IMR-90 (cell line): ENCODE measurements at regions not wholly inside any gene's neighbourhood (a gene's known extent, or its start where the extent isn't known, plus 50 kb on each side); places are given as distances from the start of the nearest gene placed in this dataset.

Source experiments
- ATAC-seq: fragments of 200-7000 bp; cut with Tn5 transposase; 2 replicates; pipeline ENCODE4 v1.9.1; 2020; ENCODE audit warnings: low read depth, mild to moderate bottlenecking, moderate library complexity
- BruUV-seq: library from RNA; stranded (reverse); fragments of 400-500 nt; replicated peaks from 2 replicates; lab custom pipeline; 2021; lab: Mats Ljungman, UMichigan
- CTCF ChIA-PET: fragments of 300-600 bp; formaldehyde crosslinking; extraction: SDS; loops from one replicate; lab custom pipeline; 2021; ENCODE audit warnings: antibody characterized with exemption; lab: Yijun Ruan, JAX
- POLR2A ChIA-PET: fragments of 300-600 bp; sonication (Branson Sonifier 250); formaldehyde crosslinking; loops from one replicate; lab custom pipeline; 2022; ENCODE audit warnings: antibody characterized with exemption; ENCODE audit not compliant: unreplicated experiment; lab: Charles Lee
- DNase-seq: peaks from one replicate; pipeline ENCODE4 v3.0.0; 2013
- H2AFZ ChIP-seq: replicated peaks from 2 replicates; pipeline ENCODE3; 2013; ENCODE audit warnings: low read length, mild to moderate bottlenecking; ENCODE audit not compliant: poor library complexity
- H2AK5ac ChIP-seq: 2 replicates; pipeline ENCODE4 v1.6.1; 2013; ENCODE audit warnings: low read depth, low read length, inconsistent platforms
- H2AK9ac ChIP-seq: replicated peaks from 2 replicates; pipeline ENCODE3; 2013; ENCODE audit warnings: mild to moderate bottlenecking, low read depth, low read length, moderate library complexity; ENCODE audit not compliant: poor library complexity
- H2BK120ac ChIP-seq: 2 replicates; pipeline ENCODE4 v1.6.1; 2013; ENCODE audit warnings: low read depth, low read length, inconsistent platforms
- H2BK15ac ChIP-seq: 3 replicates; pipeline ENCODE4 v1.6.1; 2013; ENCODE audit warnings: low read depth, low read length, inconsistent platforms
- H2BK20ac ChIP-seq: 2 replicates; pipeline ENCODE4 v1.6.1; 2013; ENCODE audit warnings: low read depth, mild to moderate bottlenecking, inconsistent platforms, low read length, moderate library complexity
- H2BK5ac ChIP-seq: 2 replicates; pipeline ENCODE4 v1.6.1; 2013; ENCODE audit warnings: mild to moderate bottlenecking, low read depth, low read length, inconsistent platforms; ENCODE audit not compliant: poor library complexity, severe bottlenecking
- H3K14ac ChIP-seq: replicated peaks from 2 replicates; pipeline ENCODE4 v1.6.1; 2013; ENCODE audit warnings: low read depth, low read length, inconsistent platforms
- H3K18ac ChIP-seq: 2 replicates; pipeline ENCODE4 v1.6.1; 2013; ENCODE audit warnings: low read depth, low read length, control low read depth
- H3K23ac ChIP-seq: 2 replicates; pipeline ENCODE4 v1.6.1; 2013; ENCODE audit warnings: low read depth, low read length, inconsistent platforms
- H3K27ac ChIP-seq: 2 replicates; pipeline ENCODE4 v1.5.1; 2013; ENCODE audit warnings: mild to moderate bottlenecking, control low read depth, low read length; ENCODE audit not compliant: insufficient read depth
- H3K27me3 ChIP-seq: 2 replicates; pipeline ENCODE4 v1.6.1; 2013; ENCODE audit warnings: low read length; ENCODE audit not compliant: control insufficient read depth, insufficient read depth
- H3K36me3 ChIP-seq: 2 replicates; pipeline ENCODE4 v1.6.1; 2013; ENCODE audit warnings: low read length, mixed read lengths; ENCODE audit not compliant: control insufficient read depth, insufficient read depth
- H3K4ac ChIP-seq: 2 replicates; pipeline ENCODE4 v1.6.1; 2013; ENCODE audit warnings: low read depth, low read length, inconsistent platforms
- H3K4me1 ChIP-seq: 2 replicates; pipeline ENCODE4 v1.6.1; 2013; ENCODE audit warnings: low read length, mixed read lengths; ENCODE audit not compliant: control insufficient read depth, insufficient read depth
- H3K4me2 ChIP-seq: 2 replicates; pipeline ENCODE4 v1.6.1; 2013; ENCODE audit warnings: low read depth, mild to moderate bottlenecking, control low read depth, low read length, moderate library complexity
- H3K4me3 ChIP-seq: 2 replicates; pipeline ENCODE4 v1.5.1; 2013; ENCODE audit warnings: low read depth, mild to moderate bottlenecking, control low read depth, low read length, moderate library complexity; ENCODE audit not compliant: insufficient read depth
- H3K56ac ChIP-seq: 2 replicates; pipeline ENCODE4 v1.6.1; 2013; ENCODE audit warnings: low read length, inconsistent platforms; ENCODE audit not compliant: insufficient read depth; ENCODE audit errors: extremely low read depth
- H3K79me1 ChIP-seq, 2 experiments: 2 replicates each; pipeline ENCODE4 v1.6.1; 2013; ENCODE audit warnings: low read length in 2 of 2, inconsistent platforms in 1 of 2, low read depth in 1 of 2
- H3K9ac ChIP-seq: 2 replicates; pipeline ENCODE4 v1.6.1; 2013; ENCODE audit warnings: low read depth, low read length, control low read depth
- H3K9me1 ChIP-seq: 2 replicates; pipeline ENCODE4 v1.6.1; 2013; ENCODE audit warnings: low read length, inconsistent platforms; ENCODE audit not compliant: insufficient read depth
- H3K9me3 ChIP-seq: 2 replicates; pipeline ENCODE4 v1.6.1; 2013; ENCODE audit warnings: low read length; ENCODE audit not compliant: control insufficient read depth, insufficient read depth
- H4K20me1 ChIP-seq: 2 replicates; pipeline ENCODE4 v1.6.1; 2013; ENCODE audit warnings: low read length, inconsistent platforms; ENCODE audit not compliant: insufficient read depth
- H4K5ac ChIP-seq: 2 replicates; pipeline ENCODE4 v1.6.1; 2013; ENCODE audit warnings: mild to moderate bottlenecking, low read depth, low read length, control low read depth
- H4K8ac ChIP-seq, 2 experiments: 2 replicates each; pipeline ENCODE4 v1.6.1; 2013; ENCODE audit warnings: low read depth in 2 of 2, low read length in 2 of 2, control low read depth in 1 of 2, inconsistent platforms in 1 of 2
- H4K91ac ChIP-seq: 2 replicates; pipeline ENCODE4 v1.6.1; 2013; ENCODE audit warnings: low read depth, low read length, inconsistent platforms; ENCODE audit not compliant: insufficient read depth
- BHLHE40 ChIP-seq: fragments of 150-350 bp; IDR thresholded peaks from 2 replicates; pipeline ENCODE4 v1.6.1; 2016; ENCODE audit warnings: mild to moderate bottlenecking, low read depth, low read length
- CEBPB ChIP-seq: IDR thresholded peaks from 2 replicates; pipeline ENCODE4 v1.6.1; 2012; ENCODE audit warnings: low read depth, low read length, improper control_type of control experiment
- CTCF ChIP-seq: conservative IDR thresholded peaks from 2 replicates; pipeline ENCODE4 v1.5.1; 2012; ENCODE audit warnings: mild to moderate bottlenecking, low read depth, low read length, improper control_type of control experiment
- FOS ChIP-seq: fragments of 150-350 bp; IDR thresholded peaks from 2 replicates; pipeline ENCODE4 v1.6.1; 2016; ENCODE audit warnings: low read depth, low read length
- MAFK ChIP-seq: IDR thresholded peaks from 2 replicates; pipeline ENCODE4 v1.6.1; 2012; ENCODE audit warnings: low read depth, low read length, improper control_type of control experiment
- MAZ ChIP-seq: IDR thresholded peaks from 2 replicates; pipeline ENCODE4 v1.6.1; 2012; ENCODE audit warnings: low read depth, mild to moderate bottlenecking, low read length, improper control_type of control experiment, moderate library complexity, borderline replicate concordance
- POLR2A ChIP-seq: IDR thresholded peaks from 2 replicates; pipeline ENCODE4 v1.6.1; 2012; ENCODE audit warnings: mild to moderate bottlenecking, low read depth, low read length
- RCOR1 ChIP-seq: IDR thresholded peaks from 2 replicates; pipeline ENCODE4 v1.6.1; 2012; ENCODE audit warnings: mild to moderate bottlenecking, low read length, improper control_type of control experiment; ENCODE audit not compliant: insufficient replicate concordance
- USF2 ChIP-seq: fragments of 150-350 bp; IDR thresholded peaks from 2 replicates; pipeline ENCODE4 v1.6.1; 2017; ENCODE audit warnings: mild to moderate bottlenecking, antibody characterized with exemption, low read length, low read depth
- WGBS, 2 experiments: methylation state at CpG; one replicate each; pipeline versions ENCODE4 v1.1.5 to v1.1.7; 2013; ENCODE audit warnings: missing lambda C conversion rate in 2 of 2; ENCODE audit not compliant: insufficient read length in 1 of 2; ENCODE audit errors: extremely low coverage in 2 of 2; 5-methylcytosine and 5-hydroxymethylcytosine counted together
- dilution Hi-C: fragments of 300-500 bp; cut with HindIII; formaldehyde crosslinking; loops from one replicate; pipeline ENCODE4 v1.14.3; 2018; ENCODE audit warnings: low sequenced_read_pairs; ENCODE audit not compliant: unreplicated experiment
- in situ Hi-C: fragments of 300-500 bp; cut with MboI; formaldehyde crosslinking; loops from 3 replicates; pipeline ENCODE4 v1.14.3; 2019; ENCODE audit warnings: low sequenced_read_pairs, inconsistent platforms, mixed read lengths
- intact Hi-C: fragments of 100-400 bp; cut with micrococcal nuclease; formaldehyde crosslinking; loops from 2 replicates; pipeline ENCODE4 v1.10.0; 2022

- H2AK9ac ChIP-seq, result no peak overlapping the region
- H3K56ac ChIP-seq, result no peak overlapping the region
- H3K27ac ChIP-seq, result no peak overlapping the region
- H3K79me1 ChIP-seq, result peaks cover 17 to 48% of the 10 kb centered on the region in 2 experiments; a peak in 3 of 4 replicates
- no peak overlapping the region for H3K9ac ChIP-seq
- peaks cover 15% of the 10 kb centered on the region for H3K9me1 ChIP-seq
- H4K20me1 ChIP-seq, result peaks cover 4% of the 10 kb centered on the region; the same call in 1 of the 2 replicates
- H3K27me3 ChIP-seq, result no peaks in the 10 kb centered on the region
- 0% methylated on average over 1 of the region's 1 CpG; no CpG with 5 or more reads in 1 of the 2 experiments for WGBS, 2 experiments
- dilution Hi-C loops (no loop called here), intact Hi-C loops (no loop called here), in situ Hi-C loops (no loop called here)
- TF ChIP-seq FOS (0 out of 2 replicates have a peak, but pooled peaks have one; percentile 28), USF2 (peak; percentile 7; the same call in 1 of the 2 replicates), MAFK (peak; percentile 91), BHLHE40 (no peak), POLR2A (no peak), CTCF (no peak), RCOR1 (no peak), MAZ (no peak), CEBPB (no peak)
- no peak overlapping the region; the same call in 1 of the 2 replicates for H2BK20ac ChIP-seq
- no peak overlapping the region for H2AK5ac ChIP-seq
- no peak overlapping the region for H3K23ac ChIP-seq
- no peak overlapping the region for H3K18ac ChIP-seq
- H2BK5ac ChIP-seq, result no peak overlapping the region
- H4K5ac ChIP-seq, result no peak overlapping the region
- H3K9me3 ChIP-seq, result no peaks in the 10 kb centered on the region
- peaks cover 9% of the 10 kb centered on the region for H3K36me3 ChIP-seq
- H2BK15ac ChIP-seq, result no peak overlapping the region
- no peak overlapping the region for H2BK120ac ChIP-seq
- ChIA-PET CTCF (interaction anchor here (1.0 to 1.2 kb wide), 2 partner anchors 50 to 60 kb away, joined by 3 read pairs; no protein-coding TSS in a partner anchor), POLR2A (no interaction called here)
- no peak overlapping the region for H2AFZ ChIP-seq
- peaks cover 25% of the 10 kb centered on the region for H3K4me1 ChIP-seq
- no peak overlapping the region for H3K4ac ChIP-seq
- 0 out of 2 replicates have a peak overlapping the region, but pooled peaks have one; percentile 3 for H4K91ac ChIP-seq
- no peak overlapping the region for H3K14ac ChIP-seq
- DNase-seq, result peak; percentile 86
- no peak overlapping the region for H4K8ac ChIP-seq
- peak; percentile 66 for ATAC-seq
- no peak overlapping the region for H3K4me3 ChIP-seq
- H3K4me2 ChIP-seq, result no peak overlapping the region
- no TSS peak for BruUV-seq
Measured at GRCh38 chr17:63356337-63356757, 89.8 kb downstream of the CYB561 start.
